ENCODE measurements at regions not wholly inside any gene's neighbourhood (a gene's known extent, or its start where the extent isn't known, plus 50 kb on each side); places are given as distances from the start of the nearest gene placed in this dataset.

GRCh38 chr3:188060264-188060835, 93.6 kb upstream of the LPP start (continued):
- TF ChIP-seq EP300 (IDR thresholded peaks at IDR 0.05; ENCODE audit: borderline replicate concordance in 1 of 2, low read depth in 1 of 2, low read length in 1 of 2) (no peak), JUND (IDR thresholded peaks at IDR 0.05) (no peak)

GRCh38 chr3:188060840-188061544, 93.0 kb upstream of the LPP start:
- Histone ChIP-seq H3K27ac (ENCODE audit: low read depth in 2 of 2, low read length in 1 of 2) (peak overlapping the region in 1 of 2 experiments; percentile 51; a peak in 2 of 4 replicates), H3K4me1 (ENCODE audit: control insufficient read depth in 1 of 2, insufficient read depth in 2 of 2, low read depth in 1 of 2, low read length in 1 of 2) (peaks cover 0 to 19% of the 10 kb centered on the region in 2 experiments; a peak in 3 of 4 replicates), H3K4me3 (ENCODE audit: low read depth in 2 of 2, low read length in 1 of 2) (no peak overlapping the region), H3K27me3 (ENCODE audit: insufficient read depth) (no peaks in the 10 kb centered on the region), H3K9me3 (no peaks in the 10 kb centered on the region), H3K36me3 (replicated peaks in 1 of 2; ENCODE audit: control insufficient read depth in 1 of 2, insufficient read depth in 2 of 2, low read length in 1 of 2) (no peaks in the 10 kb centered on the region), H4K20me1 (ENCODE audit: insufficient read depth) (no peaks in the 10 kb centered on the region), H2AFZ (ENCODE audit: low read depth) (no peak overlapping the region), H3K79me2 (ENCODE audit: insufficient read depth) (no peaks in the 10 kb centered on the region), H3K9ac (no peak overlapping the region), H3F3A (replicated peaks; ENCODE audit: insufficient read depth) (no peaks in the 10 kb centered on the region), H3K4me2 (peak overlapping the region; percentile 15), H3K9me2 (no peaks in the 10 kb centered on the region)
- ChIA-PET POLR2A (no interaction called here), CTCF (no interaction called here)
- DNase-seq: no peak
- WGBS (ENCODE audit: low lambda C conversion rate): 3% methylated on average over 2 of the region's 2 CpGs
- TF ChIP-seq CHD2 (IDR thresholded peaks at IDR 0.05; ENCODE audit: low read length, partially characterized antibody) (no peak), TEAD4 (IDR thresholded peaks at IDR 0.05; ENCODE audit: borderline replicate concordance, insufficient read depth) (peak; percentile 21; the same call in 1 of the 2 replicates), USF1 (IDR thresholded peaks at IDR 0.05; ENCODE audit: borderline replicate concordance, low read depth) (no peak), RAD21 (IDR thresholded peaks at IDR 0.05; ENCODE audit: low read length) (no peak), CTCF (IDR thresholded peaks at IDR 0.05) (no peak), FOSL2 (IDR thresholded peaks at IDR 0.05; ENCODE audit: borderline replicate concordance, low read depth) (peak; percentile 84; the same call in 1 of the 2 replicates), GABPA (IDR thresholded peaks at IDR 0.05; ENCODE audit: low read depth) (no peak), YY1 (IDR thresholded peaks at IDR 0.05; ENCODE audit: low read depth) (no peak), JUND (IDR thresholded peaks at IDR 0.05) (peak; percentile 84), EP300 (IDR thresholded peaks at IDR 0.05; ENCODE audit: borderline replicate concordance in 1 of 2, low read depth in 1 of 2, low read length in 1 of 2) (peak in 1 of 2 experiments; percentile 62; a peak in 1 of 4 replicates), RCOR1 (IDR thresholded peaks at IDR 0.05; ENCODE audit: low read length) (no peak), MAX (IDR thresholded peaks at IDR 0.05; ENCODE audit: low read depth) (no peak), SMC3 (IDR thresholded peaks at IDR 0.05; ENCODE audit: low read depth, low read length) (no peak), REST (IDR thresholded peaks at IDR 0.05; ENCODE audit: low read depth, low read length) (0 out of 2 replicates have a peak, but pooled peaks have one; percentile 29), EZH2phosphoT487 (IDR thresholded peaks at IDR 0.05; ENCODE audit: borderline replicate concordance, low read depth) (no peak), TCF12 (IDR thresholded peaks at IDR 0.05) (peak; percentile 85), USF2 (IDR thresholded peaks at IDR 0.05; ENCODE audit: borderline replicate concordance, low read depth, low read length) (no peak), PBX3 (IDR thresholded peaks at IDR 0.05) (peak; percentile 60), FOXJ3 (CRISPR knock-in tag; IDR thresholded peaks at IDR 0.05) (no peak), POLR2AphosphoS5 (IDR thresholded peaks at IDR 0.05; ENCODE audit: low read depth, low read length) (peak; percentile 48; the same call in 1 of the 2 replicates), RXRA (IDR thresholded peaks at IDR 0.05; ENCODE audit: borderline replicate concordance, low read depth) (peak; percentile 31; the same call in 1 of the 2 replicates), MXI1 (IDR thresholded peaks at IDR 0.05; ENCODE audit: low read depth, low read length) (no peak)

All from SK-N-SH (cell line).